Gastrocnemius medialis (tissue), 4 donors: ENCODE measurements at regions not wholly inside any gene's neighbourhood (a gene's known extent, or its start where the extent isn't known, plus 50 kb on each side); places are given as distances from the start of the nearest gene placed in this dataset.

Experiments used
- CTCF ChIP-seq, 5 experiments: fragments of 450-650 bp in 3 of 5; fragments of 200-600 bp in 2 of 5; sonication (generic) in 2 of 5; IDR thresholded peaks in 4 of 5; conservative IDR thresholded peaks in 1 of 5; 1 replicate in 4 of 5; 2 replicates in 1 of 5; pipeline ENCODE4 v1.5.1; 2016 to 2019; ENCODE audit warnings: antibody characterized with exemption in 5 of 5, mild to moderate bottlenecking in 3 of 5, moderate library complexity in 3 of 5
- POLR2A ChIP-seq, 2 donors: fragments of 450-650 bp; IDR thresholded peaks; one replicate each; pipeline ENCODE4 v1.6.1; 2017; ENCODE audit warnings: antibody characterized with exemption in 2 of 2, mild to moderate bottlenecking in 2 of 2, moderate library complexity in 2 of 2

DNA sequence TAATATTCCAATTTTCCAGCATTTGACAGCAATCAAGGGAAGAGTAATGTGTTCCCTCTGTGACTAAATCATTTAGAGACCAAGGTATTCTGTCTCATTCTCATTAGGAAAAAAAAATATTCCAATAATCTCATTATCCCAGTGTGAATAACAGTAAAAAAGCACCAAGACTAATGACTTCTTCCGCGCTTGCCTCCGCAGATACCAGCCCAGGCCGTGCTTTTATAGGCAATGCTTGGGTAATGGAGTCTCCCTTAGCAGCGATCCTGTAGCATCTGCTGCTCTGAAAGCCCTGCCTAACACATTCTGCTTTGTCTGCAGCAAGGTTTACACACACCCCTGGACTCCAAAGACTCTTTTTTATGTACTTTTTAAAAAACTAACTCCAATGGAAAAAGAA is 470.0 kb upstream of the CAMK1G start:
- TF ChIP-seq CTCF (IDR thresholded peaks at IDR 0.05 in 4 of 5, conservative IDR thresholded peaks at IDR 0.05 in 1 of 5) (no peak), POLR2A (IDR thresholded peaks at IDR 0.05) (no peak)
